Muscle layer of colon (tissue), 2 donors: ENCODE measurements at regions not wholly inside any gene's neighbourhood (a gene's known extent, or its start where the extent isn't known, plus 50 kb on each side); places are given as distances from the start of the nearest gene placed in this dataset.

Experiments
- H3K27ac ChIP-seq: one replicate; pipeline ENCODE4 v1.7.0; 2013; ENCODE audit warnings: low read depth, mild to moderate bottlenecking, low read length, moderate library complexity
- H3K27me3 ChIP-seq, 2 donors: one replicate each; pipeline ENCODE4 v1.7.0; 2013; ENCODE audit warnings: low read length in 2 of 2, mild to moderate bottlenecking in 2 of 2; ENCODE audit not compliant: insufficient read depth in 2 of 2, control insufficient read depth in 1 of 2
- H3K36me3 ChIP-seq: one replicate; pipeline ENCODE4 v1.7.0; 2013; ENCODE audit warnings: mild to moderate bottlenecking, low read length; ENCODE audit not compliant: insufficient read depth
- H3K4me1 ChIP-seq: one replicate; pipeline ENCODE4 v1.7.0; 2013; ENCODE audit warnings: mild to moderate bottlenecking, low read length; ENCODE audit not compliant: insufficient read depth
- H3K4me3 ChIP-seq, 2 donors: one replicate each; pipeline ENCODE4 v1.7.0; 2013; ENCODE audit warnings: low read length in 2 of 2, low read depth in 1 of 2, mild to moderate bottlenecking in 1 of 2, moderate library complexity in 1 of 2
- H3K9ac ChIP-seq: one replicate; pipeline ENCODE4 v1.7.0; 2013; ENCODE audit warnings: low read length
- H3K9me3 ChIP-seq: one replicate; pipeline ENCODE4 v1.7.0; 2013; ENCODE audit warnings: mild to moderate bottlenecking, low read length
- donor health status: abdominal sarcoma.
- donor health status: Adenocarcinoma of cecum.

DNA sequence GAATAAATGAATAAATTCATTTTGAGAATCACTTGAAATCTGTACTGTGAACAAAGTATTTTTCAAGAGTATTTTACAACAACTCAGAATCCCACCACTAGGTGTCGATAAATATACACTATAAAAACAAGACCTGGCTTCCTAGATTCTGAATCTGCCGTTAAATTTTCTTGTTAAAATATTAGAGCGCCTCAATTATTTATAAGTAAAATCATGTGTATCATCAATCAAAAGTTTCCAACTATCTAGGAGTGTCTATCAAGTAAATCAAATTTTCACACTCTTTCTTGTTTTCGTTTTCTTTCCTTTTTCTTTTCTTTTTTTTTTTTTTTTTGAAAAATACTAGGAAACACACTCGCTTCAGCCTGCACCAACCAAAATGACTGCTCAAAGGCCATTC is 179.2 kb upstream of the DCN start:
- Histone ChIP-seq H3K27ac (no peak overlapping the region), H3K36me3 (no peaks in the 10 kb centered on the region), H3K4me3 (no peak overlapping the region), H3K4me1 (no peaks in the 10 kb centered on the region), H3K9ac (no peak overlapping the region), H3K27me3 (no peaks in the 10 kb centered on the region), H3K9me3 (no peaks in the 10 kb centered on the region)

DNA sequence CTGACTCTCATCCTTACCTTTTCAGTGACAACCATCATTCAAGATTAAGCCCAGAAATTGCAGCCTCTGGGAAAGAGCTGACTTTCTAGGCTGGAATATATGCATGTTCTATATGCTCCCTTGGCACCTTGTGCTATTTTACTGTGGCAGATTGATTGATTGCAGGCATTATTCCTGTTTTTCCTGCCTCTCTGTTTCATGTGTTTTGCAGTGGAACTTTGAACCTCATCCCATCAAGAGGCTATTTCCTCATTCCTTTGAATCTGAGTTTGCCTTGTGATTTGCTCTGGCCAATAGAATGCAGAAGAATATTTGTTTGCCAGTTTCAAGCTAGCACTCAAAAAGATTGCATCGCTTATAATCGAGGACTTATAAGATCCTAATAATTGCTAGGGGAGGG is 174.8 kb upstream of the DCN start:
- H3K4me3 ChIP-seq: no peak overlapping the region
- no peak overlapping the region for H3K9ac ChIP-seq
- H3K27ac ChIP-seq: no peak overlapping the region
- H3K4me1 ChIP-seq: peaks cover 14% of the 10 kb centered on the region
- H3K9me3 ChIP-seq: no peaks in the 10 kb centered on the region
- no peaks in the 10 kb centered on the region for H3K27me3 ChIP-seq
- no peaks in the 10 kb centered on the region for H3K36me3 ChIP-seq

- no peaks in the 10 kb centered on the region for H3K36me3 ChIP-seq
- H3K4me3 ChIP-seq: no peak overlapping the region
- no peak overlapping the region for H3K27ac ChIP-seq
- H3K9ac ChIP-seq: no peak overlapping the region
- H3K9me3 ChIP-seq: no peaks in the 10 kb centered on the region
- H3K4me1 ChIP-seq: peaks cover 14% of the 10 kb centered on the region
- H3K27me3 ChIP-seq: no peaks in the 10 kb centered on the region
These were observed 173.8 kb upstream of the DCN start for GRCh38 chr12:91356405-91356804.

DNA sequence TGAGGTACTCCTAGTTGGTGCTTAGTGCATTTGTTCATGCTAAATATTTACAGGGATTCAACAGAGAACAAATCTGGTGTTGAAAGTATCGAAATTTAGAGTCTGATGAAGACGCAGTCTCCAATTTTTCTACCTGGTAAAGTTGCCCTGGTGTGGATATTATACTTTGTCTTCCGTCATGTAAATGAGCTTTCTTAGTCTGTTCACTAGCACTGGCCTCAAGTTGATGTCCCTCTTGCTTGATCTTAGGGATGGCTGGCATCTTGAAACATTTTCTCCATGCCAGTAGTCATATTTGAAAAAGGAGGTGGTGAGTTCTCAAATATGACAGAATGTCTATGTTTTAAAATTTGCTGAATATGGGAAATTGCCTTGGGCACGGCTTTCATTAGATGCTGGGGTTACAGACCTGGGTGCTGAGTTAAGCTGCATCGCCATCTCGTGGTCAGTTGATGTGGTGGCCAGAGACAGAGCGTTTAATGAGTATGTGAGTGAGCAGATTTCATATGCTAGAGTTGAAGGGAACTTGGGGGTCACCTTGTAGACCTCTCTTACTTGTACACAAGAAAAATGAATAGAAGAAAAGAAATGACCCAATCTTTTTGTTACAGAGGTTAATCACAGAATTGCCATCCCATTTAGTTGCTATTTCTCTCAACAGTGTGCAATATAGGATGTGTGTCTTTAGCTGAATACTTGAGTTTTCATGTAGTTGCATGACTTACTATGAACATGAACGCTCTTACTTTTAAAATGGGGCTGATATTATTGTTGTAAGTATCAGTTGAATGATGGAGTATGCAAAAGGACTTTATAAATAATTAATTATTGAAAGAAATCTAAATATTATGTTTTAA is 172.8 kb upstream of the DCN start:
- Histone ChIP-seq H3K9me3 (no peaks in the 10 kb centered on the region), H3K27me3 (no peaks in the 10 kb centered on the region), H3K9ac (no peak overlapping the region), H3K4me1 (peaks cover 14% of the 10 kb centered on the region), H3K27ac (no peak overlapping the region), H3K36me3 (no peaks in the 10 kb centered on the region), H3K4me3 (no peak overlapping the region)

GRCh38 chr12:91353266-91353665 is 170.6 kb upstream of the DCN start:
- Histone ChIP-seq H3K36me3 (no peaks in the 10 kb centered on the region), H3K27me3 (no peaks in the 10 kb centered on the region), H3K9me3 (no peaks in the 10 kb centered on the region), H3K9ac (no peak overlapping the region), H3K4me1 (peaks cover 14% of the 10 kb centered on the region), H3K4me3 (no peak overlapping the region), H3K27ac (no peak overlapping the region)

DNA sequence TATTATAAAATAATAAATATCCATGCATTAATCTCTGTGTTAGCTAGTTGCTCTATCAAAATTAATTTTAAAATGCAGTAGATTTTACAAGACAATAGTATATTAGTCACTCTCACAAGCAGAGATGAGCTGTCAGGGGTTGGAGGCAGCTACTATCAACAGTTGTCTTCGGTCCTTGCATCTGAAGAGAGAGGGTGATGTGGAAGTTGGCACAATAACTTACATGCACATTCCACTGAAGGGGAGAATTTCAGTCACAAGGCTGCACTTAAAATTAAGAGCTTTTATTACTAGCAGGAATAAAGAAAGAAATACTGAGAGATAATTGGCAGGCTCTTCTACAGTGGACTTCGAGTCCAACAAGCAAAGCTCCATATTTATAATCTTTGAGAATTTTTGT is 166.9 kb upstream of the DCN start:
- no peaks in the 10 kb centered on the region for H3K36me3 ChIP-seq
- H3K27me3 ChIP-seq: no peaks in the 10 kb centered on the region
- H3K4me3 ChIP-seq: no peak overlapping the region
- H3K27ac ChIP-seq: no peak overlapping the region
- peaks cover 8% of the 10 kb centered on the region for H3K4me1 ChIP-seq
- H3K9ac ChIP-seq: no peak overlapping the region
- H3K9me3 ChIP-seq: no peaks in the 10 kb centered on the region

DNA sequence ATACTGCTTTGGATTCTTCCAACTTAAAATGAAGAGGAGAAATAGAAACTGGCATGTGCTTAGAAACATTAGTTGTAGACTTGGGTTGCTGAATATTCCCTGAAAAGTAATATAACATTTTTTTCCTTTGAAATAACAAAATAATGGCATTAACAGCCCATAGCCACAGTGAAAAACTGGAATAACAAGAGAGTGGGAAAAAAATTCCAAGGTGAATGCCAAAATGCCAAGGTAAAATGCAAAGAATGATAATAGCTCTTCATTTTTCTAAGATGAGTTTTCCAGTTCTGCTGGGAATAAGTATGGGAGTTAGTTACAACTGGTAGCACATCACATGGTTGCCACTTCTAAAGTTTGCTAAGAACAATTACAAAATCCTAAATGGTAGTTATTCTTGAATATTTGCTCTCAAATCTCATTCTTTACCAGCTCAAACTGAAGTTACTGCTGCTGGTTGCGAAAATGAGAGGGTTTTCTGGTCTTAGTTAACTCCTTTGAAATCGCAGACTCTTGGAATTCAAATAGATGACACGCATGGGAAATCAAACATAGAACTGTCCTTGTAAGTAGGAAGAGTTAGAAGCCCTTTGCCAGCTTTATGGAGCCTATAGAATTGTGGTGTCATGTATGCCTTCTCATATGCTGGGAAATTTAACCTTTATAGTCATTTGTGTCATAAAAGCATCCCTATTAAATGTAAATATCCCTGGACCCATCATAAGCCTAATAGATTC is 165.0 kb upstream of the DCN start:
- Histone ChIP-seq H3K36me3 (no peaks in the 10 kb centered on the region), H3K27me3 (no peaks in the 10 kb centered on the region), H3K9me3 (no peaks in the 10 kb centered on the region), H3K4me1 (peaks cover 5% of the 10 kb centered on the region), H3K4me3 (no peak overlapping the region), H3K27ac (no peak overlapping the region), H3K9ac (no peak overlapping the region)

DNA sequence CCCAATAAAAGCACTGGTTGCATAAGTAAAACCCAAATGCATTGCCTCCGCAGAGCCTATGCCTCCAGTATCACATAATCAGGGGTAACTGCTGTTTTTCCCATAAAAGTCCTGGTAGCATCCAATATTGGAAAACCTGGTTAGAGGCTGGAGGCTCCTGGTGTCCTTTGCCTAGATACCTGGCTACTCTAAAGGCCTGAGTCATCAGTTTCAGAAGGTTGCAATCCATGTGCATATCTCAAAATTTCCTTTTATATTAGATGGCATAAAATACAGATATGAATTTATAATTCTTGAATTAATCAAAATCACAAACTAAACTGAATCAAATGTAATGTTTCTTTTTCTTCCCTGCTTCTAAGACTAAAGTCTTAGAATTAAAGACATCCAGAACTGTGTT is 164.2 kb upstream of the DCN start:
- H3K9ac ChIP-seq: no peak overlapping the region
- no peak overlapping the region for H3K27ac ChIP-seq
- peaks cover 5% of the 10 kb centered on the region for H3K4me1 ChIP-seq
- H3K36me3 ChIP-seq: no peaks in the 10 kb centered on the region
- H3K9me3 ChIP-seq: no peaks in the 10 kb centered on the region
- H3K27me3 ChIP-seq: no peaks in the 10 kb centered on the region
- H3K4me3 ChIP-seq: no peak overlapping the region

- Histone ChIP-seq H3K9ac (no peak overlapping the region), H3K27me3 (no peaks in the 10 kb centered on the region), H3K4me3 (no peak overlapping the region), H3K27ac (no peak overlapping the region), H3K9me3 (no peaks in the 10 kb centered on the region), H3K36me3 (no peaks in the 10 kb centered on the region), H3K4me1 (peaks cover 5% of the 10 kb centered on the region)
These were observed 161.8 kb upstream of the DCN start for GRCh38 chr12:91344408-91344807.

GRCh38 chr12:91343010-91343409 is 160.4 kb upstream of the DCN start:
- no peak overlapping the region for H3K4me3 ChIP-seq
- H3K9ac ChIP-seq: no peak overlapping the region
- no peak overlapping the region for H3K27ac ChIP-seq
- peaks cover 3% of the 10 kb centered on the region for H3K4me1 ChIP-seq
- H3K27me3 ChIP-seq: no peaks in the 10 kb centered on the region
- no peaks in the 10 kb centered on the region for H3K36me3 ChIP-seq
- no peaks in the 10 kb centered on the region for H3K9me3 ChIP-seq

DNA sequence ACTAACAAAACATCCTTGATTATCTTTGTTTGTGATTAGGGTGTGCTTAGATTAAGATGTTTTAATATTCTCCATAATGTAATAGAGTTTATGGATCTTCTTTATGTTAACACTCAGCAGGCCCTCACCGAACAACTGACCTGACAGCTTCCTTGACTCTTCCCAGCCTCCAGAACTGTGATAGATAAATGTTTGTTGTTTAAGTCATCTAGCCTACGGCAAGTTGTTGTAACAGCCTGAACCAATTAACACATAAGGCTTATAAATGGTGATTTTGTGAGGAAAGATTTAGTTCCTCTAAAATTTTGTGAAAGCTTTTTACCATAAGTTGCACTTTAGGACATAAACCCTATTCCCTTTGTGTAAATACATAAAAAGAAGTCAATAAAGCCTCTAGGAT is 156.5 kb upstream of the DCN start:
- H3K36me3 ChIP-seq: no peaks in the 10 kb centered on the region
- H3K27me3 ChIP-seq: no peaks in the 10 kb centered on the region

GRCh38 chr12:91335699-91336098 is 153.1 kb upstream of the DCN start:
- Histone ChIP-seq H3K36me3 (no peaks in the 10 kb centered on the region), H3K9me3 (no peaks in the 10 kb centered on the region), H3K4me3 (no peak overlapping the region), H3K27ac (no peak overlapping the region), H3K27me3 (no peaks in the 10 kb centered on the region), H3K4me1 (no peaks in the 10 kb centered on the region), H3K9ac (no peak overlapping the region)

More for the DNA sequence above, 156.5 kb upstream of the DCN start:
- no peaks in the 10 kb centered on the region for H3K9me3 ChIP-seq
- no peak overlapping the region for H3K4me3 ChIP-seq
- H3K4me1 ChIP-seq: no peaks in the 10 kb centered on the region
- H3K9ac ChIP-seq: no peak overlapping the region
- no peak overlapping the region for H3K27ac ChIP-seq
